ENCODE measurements at regions not wholly inside any gene's neighbourhood (a gene's known extent, or its start where the extent isn't known, plus 50 kb on each side); places are given as distances from the start of the nearest gene placed in this dataset.

DNA sequence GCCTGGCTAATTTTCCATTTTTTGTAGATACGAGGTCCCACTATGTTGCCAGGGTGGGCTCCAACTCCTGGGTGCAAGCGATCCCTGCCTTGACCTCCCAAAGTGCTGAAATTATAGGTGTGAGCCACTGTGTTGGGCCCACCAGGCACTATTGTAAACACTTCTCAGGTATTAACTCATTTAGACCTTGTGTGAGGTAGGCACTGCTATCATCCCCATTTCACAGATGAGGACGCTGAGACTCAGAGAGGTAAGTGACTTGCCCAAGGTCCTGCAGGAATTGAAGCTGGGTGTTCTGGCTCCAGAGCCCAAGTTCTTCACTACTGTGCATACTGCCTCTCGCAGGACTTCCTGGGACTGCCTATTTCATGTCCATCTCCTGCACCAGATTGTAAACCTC, 67.1 kb upstream of the SYPL1 start:
- TF ChIP-seq, protein P1, sequence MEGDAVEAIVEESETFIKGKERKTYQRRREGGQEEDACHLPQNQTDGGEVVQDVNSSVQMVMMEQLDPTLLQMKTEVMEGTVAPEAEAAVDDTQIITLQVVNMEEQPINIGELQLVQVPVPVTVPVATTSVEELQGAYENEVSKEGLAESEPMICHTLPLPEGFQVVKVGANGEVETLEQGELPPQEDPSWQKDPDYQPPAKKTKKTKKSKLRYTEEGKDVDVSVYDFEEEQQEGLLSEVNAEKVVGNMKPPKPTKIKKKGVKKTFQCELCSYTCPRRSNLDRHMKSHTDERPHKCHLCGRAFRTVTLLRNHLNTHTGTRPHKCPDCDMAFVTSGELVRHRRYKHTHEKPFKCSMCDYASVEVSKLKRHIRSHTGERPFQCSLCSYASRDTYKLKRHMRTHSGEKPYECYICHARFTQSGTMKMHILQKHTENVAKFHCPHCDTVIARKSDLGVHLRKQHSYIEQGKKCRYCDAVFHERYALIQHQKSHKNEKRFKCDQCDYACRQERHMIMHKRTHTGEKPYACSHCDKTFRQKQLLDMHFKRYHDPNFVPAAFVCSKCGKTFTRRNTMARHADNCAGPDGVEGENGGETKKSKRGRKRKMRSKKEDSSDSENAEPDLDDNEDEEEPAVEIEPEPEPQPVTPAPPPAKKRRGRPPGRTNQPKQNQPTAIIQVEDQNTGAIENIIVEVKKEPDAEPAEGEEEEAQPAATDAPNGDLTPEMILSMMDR (IDR thresholded peaks at IDR 0.05): no peak
- TF ChIP-seq EP300 (IDR thresholded peaks at IDR 0.05): no peak
